HG02798 (cell line): ENCODE measurements at regions not wholly inside any gene's neighbourhood (a gene's known extent, or its start where the extent isn't known, plus 50 kb on each side); places are given as distances from the start of the nearest gene placed in this dataset.

Experiments used
- ATAC-seq: cut with Tn5 transposase; IDR thresholded peaks from one replicate; pipeline ENCODE4 v1.9.1; 2021; ENCODE audit warnings: mild to moderate bottlenecking; ENCODE audit not compliant: unreplicated experiment, poor library complexity

DNA sequence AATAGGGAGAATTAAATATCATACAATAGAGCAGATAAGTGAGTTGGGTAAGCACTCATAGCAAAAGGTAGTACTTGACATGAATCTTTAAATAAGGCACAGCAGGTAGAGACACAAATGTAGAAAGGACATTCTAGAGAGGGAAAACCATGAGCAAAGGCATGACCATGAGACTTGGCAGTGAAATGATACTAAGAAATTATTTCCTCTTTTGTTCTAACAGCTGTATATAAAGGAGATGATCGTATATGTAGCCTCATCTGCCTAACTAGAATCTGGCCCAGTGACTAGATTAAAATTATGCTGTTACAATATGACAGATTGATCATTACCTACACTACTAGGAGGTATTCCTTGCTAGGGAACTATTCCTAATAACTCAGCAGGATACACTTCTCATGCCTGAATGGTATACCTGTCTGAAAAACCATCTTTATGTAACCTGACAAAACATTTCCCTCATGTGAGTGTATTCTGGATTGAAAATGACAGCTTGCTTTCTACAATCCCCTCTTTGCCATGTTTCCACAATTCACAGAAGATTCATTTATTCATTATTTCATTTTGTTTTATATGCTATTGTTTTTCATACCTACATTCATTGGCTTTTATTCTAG is 725.7 kb downstream of the C12orf50 start:
- no peak for ATAC-seq

DNA sequence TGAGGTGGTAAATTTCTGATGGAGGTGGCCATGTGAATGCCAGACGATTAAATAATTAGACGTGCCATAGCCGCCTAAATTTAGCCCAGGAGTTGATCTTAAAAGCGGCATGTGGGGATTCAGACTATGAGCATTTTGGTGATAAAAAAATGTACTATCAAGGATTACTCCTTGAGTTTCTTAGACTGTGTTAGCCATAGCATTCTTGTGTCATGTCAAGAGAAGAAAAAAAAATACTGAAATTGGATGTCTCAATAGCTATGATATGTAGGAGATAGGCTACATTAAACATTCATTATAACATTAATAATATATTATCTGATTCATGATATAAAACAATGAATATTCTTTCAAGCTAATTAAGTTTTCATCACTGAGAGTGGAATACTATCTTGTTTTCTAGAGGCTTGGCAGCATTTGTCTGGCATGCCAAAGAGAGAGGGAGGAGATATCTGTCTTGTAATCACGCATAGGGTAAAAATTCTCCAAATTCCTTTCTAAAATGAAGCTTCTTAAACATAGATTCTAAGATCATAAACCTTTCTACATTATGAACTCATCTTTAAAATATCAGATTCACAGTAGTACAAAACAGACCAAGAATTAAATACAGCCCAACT is 727.0 kb downstream of the C12orf50 start:
- ATAC-seq, result no peak

- no peak for ATAC-seq
Observed at GRCh38 chr12:87290505-87290904, 738.7 kb downstream of the C12orf50 start.

DNA sequence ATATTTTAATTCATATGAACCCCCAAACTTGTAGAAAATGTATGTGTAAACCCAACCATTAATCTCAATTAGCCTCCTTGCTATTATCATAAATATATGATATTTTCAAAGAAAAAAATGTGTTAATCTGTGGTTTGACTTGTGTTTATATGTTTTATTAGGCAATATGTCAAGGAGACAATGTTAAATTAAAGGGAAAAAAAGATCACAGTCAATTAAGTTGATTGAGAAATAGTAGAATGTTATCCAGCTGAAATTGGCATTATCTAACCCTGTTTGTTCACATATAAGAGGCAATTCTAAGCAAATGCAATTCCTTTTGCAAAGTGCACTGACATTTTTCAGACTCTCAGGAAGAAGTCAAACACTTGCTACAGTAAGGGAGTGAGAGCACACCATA is 745.3 kb downstream of the C12orf50 start:
- no peak for ATAC-seq

DNA sequence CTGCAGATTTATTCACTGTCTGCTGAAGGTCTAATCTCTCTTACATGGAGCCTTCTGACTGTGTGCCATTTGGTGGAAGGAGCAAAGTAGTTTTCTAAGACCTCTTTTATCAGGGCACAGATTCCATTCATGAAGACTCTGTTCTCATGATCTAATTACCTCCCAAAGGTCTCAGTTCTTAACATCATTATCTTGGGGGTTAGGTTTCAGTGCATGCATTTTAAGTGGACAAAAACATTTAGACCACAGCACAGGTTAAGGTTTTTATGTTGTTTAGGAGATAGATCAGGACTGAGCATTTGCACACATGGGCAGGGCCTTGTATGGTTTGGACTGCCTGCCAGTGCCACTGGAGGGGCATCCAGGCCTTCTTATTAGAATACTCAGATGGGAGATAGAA is 746.1 kb downstream of the C12orf50 start:
- ATAC-seq, result no peak

- peak; percentile 65 for ATAC-seq
Observed at GRCh38 chr12:87280893-87281292, 748.3 kb downstream of the C12orf50 start.

- ATAC-seq, result peak; percentile 84
Observed at GRCh38 chr12:87280356-87280755, 748.8 kb downstream of the C12orf50 start.

DNA sequence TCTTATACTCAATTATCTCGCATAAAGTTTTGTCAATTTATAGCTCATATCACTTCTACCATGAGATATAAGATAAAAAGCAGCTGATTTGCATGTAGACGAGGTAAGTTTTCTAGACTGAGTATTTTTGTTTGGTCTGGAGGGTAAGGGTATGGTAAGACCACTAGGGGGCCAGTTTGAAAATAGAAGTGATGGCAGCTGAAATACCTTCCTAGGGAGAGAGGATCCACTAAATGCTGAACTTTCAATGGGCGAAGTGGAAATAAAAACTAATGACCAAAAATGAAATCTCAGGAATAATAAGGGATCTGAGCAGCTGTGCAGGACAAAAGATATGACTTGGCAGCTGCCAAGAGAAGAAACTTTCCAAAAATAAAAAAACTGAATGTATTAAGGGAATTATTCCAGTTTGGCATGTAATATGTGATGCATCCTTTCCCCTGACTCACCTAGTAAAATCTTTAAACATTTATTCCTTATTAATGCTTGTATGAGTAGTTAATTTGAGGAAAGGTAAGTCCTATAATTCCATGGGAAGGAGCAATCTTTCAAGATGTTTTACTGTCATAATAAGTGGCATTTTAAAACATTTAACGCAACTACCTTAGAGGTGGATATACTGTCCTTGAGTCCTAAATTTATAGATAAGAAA is 754.5 kb downstream of the C12orf50 start:
- ATAC-seq, result peak; percentile 76

GRCh38 chr12:87272851-87273250 is 756.4 kb downstream of the C12orf50 start:
- ATAC-seq, result no peak

- ATAC-seq, result no peak
Observed at GRCh38 chr12:87270919-87271318, 758.3 kb downstream of the C12orf50 start.

DNA sequence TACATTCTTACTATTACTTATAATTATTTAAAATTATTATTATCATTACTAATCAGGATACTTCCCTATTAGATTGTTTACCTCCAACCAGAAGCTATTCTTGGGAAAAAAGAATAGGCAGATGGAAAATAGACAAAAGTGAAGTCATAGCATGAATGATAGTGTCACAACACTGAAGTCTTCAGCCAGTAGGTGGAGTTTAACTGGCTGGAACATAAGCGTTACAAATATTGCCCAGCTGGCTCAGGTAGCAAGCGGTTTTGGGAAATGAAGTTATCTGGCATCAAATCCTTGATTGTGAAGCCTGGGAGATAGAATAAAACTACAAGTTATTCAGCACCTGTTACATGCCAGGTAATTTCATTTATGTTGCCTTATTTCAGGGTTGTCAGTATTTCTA is 762.9 kb downstream of the C12orf50 start:
- no peak for ATAC-seq

- no peak for ATAC-seq
Observed at GRCh38 chr12:87259391-87259790, 769.8 kb downstream of the C12orf50 start.

- no peak for ATAC-seq
Observed at GRCh38 chr12:87254381-87255030, 774.7 kb downstream of the C12orf50 start.

GRCh38 chr12:87253157-87253556 is 776.0 kb downstream of the C12orf50 start:
- ATAC-seq, result no peak

DNA sequence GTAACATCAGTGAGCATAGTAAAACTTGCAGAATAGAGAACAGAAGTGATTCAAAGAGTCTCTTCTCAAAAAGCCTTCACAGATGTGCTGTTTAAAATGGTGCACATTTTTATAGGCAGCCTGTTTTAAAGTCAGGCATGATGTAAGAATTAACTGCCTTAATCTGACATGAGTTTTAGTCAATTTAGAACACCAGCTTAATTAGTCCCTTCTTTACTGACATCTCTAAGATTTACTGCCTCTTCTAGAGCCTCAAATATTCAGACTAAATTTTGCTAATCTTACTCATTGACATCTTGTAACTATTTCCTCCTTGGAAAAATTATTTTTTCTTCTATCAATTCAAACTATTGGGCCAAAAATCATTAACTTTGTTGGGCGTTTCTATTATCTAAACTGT is 782.5 kb downstream of the C12orf50 start:
- ATAC-seq, result no peak

DNA sequence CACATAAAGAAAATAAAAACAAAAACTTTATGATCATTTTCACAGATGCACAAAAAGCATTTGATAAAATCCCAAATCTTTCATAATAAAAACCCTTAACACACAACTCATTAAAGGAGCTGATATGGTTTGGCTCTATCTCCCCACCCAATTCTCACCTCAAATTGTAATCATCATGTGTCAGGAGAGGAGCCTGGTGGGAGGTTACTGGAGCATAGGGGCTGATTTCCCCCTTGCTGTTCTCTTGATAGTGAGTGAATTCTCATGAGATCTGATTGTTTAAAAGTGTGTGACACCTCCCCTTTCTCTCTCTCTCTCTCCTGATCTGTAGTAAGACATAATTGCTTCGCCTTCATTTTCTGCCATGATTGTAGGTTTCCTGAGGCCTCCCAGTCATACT is 790.7 kb downstream of the C12orf50 start:
- ATAC-seq, result no peak

DNA sequence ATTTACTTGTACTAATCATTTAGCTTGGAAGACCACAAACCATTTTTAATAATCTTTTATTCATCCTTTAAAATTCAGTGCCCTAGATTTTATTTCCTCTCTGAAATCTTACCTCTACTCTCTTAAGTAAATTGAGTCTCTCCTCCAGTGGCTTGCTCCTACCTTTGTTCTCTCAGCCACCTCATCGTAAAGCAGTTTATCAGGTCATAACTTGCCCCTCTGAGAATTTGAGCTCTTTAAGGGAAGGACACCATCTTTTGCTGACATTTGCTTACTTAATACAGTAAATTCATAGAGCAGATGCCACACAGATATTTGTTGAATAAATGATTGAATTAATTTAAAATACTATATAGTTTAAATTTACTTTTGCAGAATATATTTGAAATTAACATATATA is 794.3 kb downstream of the C12orf50 start:
- ATAC-seq, result no peak

GRCh38 chr12:87233671-87234070 is 795.5 kb downstream of the C12orf50 start:
- ATAC-seq, result no peak

DNA sequence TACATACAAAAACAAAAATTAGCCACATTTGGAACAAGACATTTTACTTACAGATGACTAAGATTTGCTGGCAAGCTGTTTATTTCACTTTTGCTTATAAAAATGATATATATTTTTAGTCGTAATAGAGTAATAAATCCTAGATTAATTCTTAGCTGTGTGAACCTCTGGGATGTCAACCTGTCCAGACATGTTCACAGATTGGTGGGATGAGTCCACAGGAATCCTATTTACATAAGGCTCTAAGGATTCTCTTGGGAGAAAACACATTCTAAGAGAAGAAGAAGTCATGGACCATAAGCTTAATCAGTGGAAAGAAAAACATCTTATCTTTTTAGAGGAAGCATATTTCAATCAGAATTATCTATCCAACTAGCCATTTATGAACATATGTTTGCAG is 797.4 kb downstream of the C12orf50 start:
- ATAC-seq, result no peak

- ATAC-seq, result no peak
Observed at GRCh38 chr12:87230441-87230840, 798.8 kb downstream of the C12orf50 start.

DNA sequence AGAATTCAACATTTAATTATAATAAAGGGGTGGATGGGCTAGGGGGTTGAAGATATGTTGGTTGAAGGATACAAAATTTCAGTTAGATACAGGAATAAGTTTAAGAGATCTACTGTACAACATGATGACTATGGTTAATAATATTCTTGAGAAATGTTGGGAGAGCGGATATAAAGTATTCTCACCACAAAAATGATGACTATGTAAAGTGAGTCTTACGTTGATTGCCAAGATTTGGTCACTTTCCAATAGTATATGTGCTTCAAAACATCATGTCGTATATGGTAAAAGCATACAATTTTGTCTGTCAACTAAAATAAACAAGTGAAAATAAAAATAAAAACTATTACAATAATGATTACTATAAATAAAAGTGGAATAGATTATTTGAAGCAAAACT is 802.0 kb downstream of the C12orf50 start:
- no peak for ATAC-seq
